HG02623 (cell line): ENCODE measurements at regions not wholly inside any gene's neighbourhood (a gene's known extent, or its start where the extent isn't known, plus 50 kb on each side); places are given as distances from the start of the nearest gene placed in this dataset.
"Not testable (repeated sequence)": the region's sequence is repeated elsewhere in the genome, so short reads cannot be mapped to it uniquely, and the experiment has no call there.

Experiments
- ATAC-seq: cut with Tn5 transposase; IDR thresholded peaks from one replicate; pipeline ENCODE4 v1.9.1; 2021; ENCODE audit warnings: moderate library complexity; ENCODE audit not compliant: unreplicated experiment

GRCh38 chr12:89162589-89163261 lies 189.6 kb downstream of the DUSP6 start:
- ATAC-seq, result peak; percentile 36

- no peak for ATAC-seq
Observed at GRCh38 chr12:89161557-89161956, 190.7 kb downstream of the DUSP6 start.

GRCh38 chr12:89160716-89161123 lies 191.6 kb downstream of the DUSP6 start:
- ATAC-seq, result no peak

- no peak for ATAC-seq
Observed at GRCh38 chr12:89157413-89157812, 194.9 kb downstream of the DUSP6 start.

GRCh38 chr12:89156862-89157262 lies 195.4 kb downstream of the DUSP6 start:
- ATAC-seq, result no peak

GRCh38 chr12:89156340-89156739 lies 196.0 kb downstream of the DUSP6 start:
- ATAC-seq, result no peak

- ATAC-seq, result no peak
Observed at GRCh38 chr12:89155826-89156225, 196.5 kb downstream of the DUSP6 start.

GRCh38 chr12:89154743-89155499 lies 197.4 kb downstream of the DUSP6 start:
- no peak for ATAC-seq

- no peak for ATAC-seq
Observed at GRCh38 chr12:89153341-89153740, 199.0 kb downstream of the DUSP6 start.

GRCh38 chr12:89151536-89151935 lies 200.8 kb downstream of the DUSP6 start:
- no peak for ATAC-seq

GRCh38 chr12:89150789-89151188 lies 201.5 kb downstream of the DUSP6 start:
- ATAC-seq, result not testable (repeated sequence)

- no peak for ATAC-seq
Observed at GRCh38 chr12:89140602-89141238, 211.6 kb downstream of the DUSP6 start.

- ATAC-seq, result no peak
Observed at GRCh38 chr12:89140141-89140540, 212.2 kb downstream of the DUSP6 start.

- ATAC-seq, result no peak
Observed at GRCh38 chr12:89139390-89139789, 212.9 kb downstream of the DUSP6 start.

GRCh38 chr12:89138048-89138852 lies 214.1 kb downstream of the DUSP6 start:
- ATAC-seq, result no peak

GRCh38 chr12:89135976-89136634 lies 216.2 kb downstream of the DUSP6 start:
- no peak for ATAC-seq

GRCh38 chr12:89134213-89134770 lies 218.0 kb downstream of the DUSP6 start:
- no peak for ATAC-seq

- ATAC-seq, result no peak
Observed at GRCh38 chr12:89129167-89129870, 223.0 kb downstream of the DUSP6 start.

GRCh38 chr12:89126712-89127111 lies 225.6 kb downstream of the DUSP6 start:
- ATAC-seq, result no peak

GRCh38 chr12:89122852-89123251 lies 229.4 kb downstream of the DUSP6 start:
- ATAC-seq, result no peak
